ENCODE measurements at regions not wholly inside any gene's neighbourhood (a gene's known extent, or its start where the extent isn't known, plus 50 kb on each side); places are given as distances from the start of the nearest gene placed in this dataset.
A peak's percentile ranks its signal among the peaks of the same experiment; 100 is the strongest.

GRCh38 chr2:60370814-60371213, 182.6 kb downstream of the BCL11A start:
- Histone ChIP-seq H3K4me3 (no peak overlapping the region), H3K4me1 (no peaks in the 10 kb centered on the region), H3K36me3 (no peaks in the 10 kb centered on the region), H3K9me3 (no peaks in the 10 kb centered on the region), H3K27ac (no peak overlapping the region), H3K27me3 (no peaks in the 10 kb centered on the region)
- DNase-seq, result no peak
- no peak for TF ChIP-seq CTCF (IDR thresholded peaks at IDR 0.05)
- no peak for TF ChIP-seq POLR2AphosphoS5 (IDR thresholded peaks at IDR 0.05)
- no peak for TF ChIP-seq POLR2A (IDR thresholded peaks at IDR 0.05)
- no peak for TF ChIP-seq EP300 (IDR thresholded peaks at IDR 0.05; ENCODE audit: low read depth)
- in situ Hi-C loops (cut with MboI; ENCODE audit: low pct_ligation_motif_present in 1 of 4, low pct_unique_long_range_greater_than_20kb in 1 of 4, low sequenced_read_pairs in 3 of 4), result no loop called here
- WGBS, 2 donors (ENCODE audit: low coverage in 1 of 2), result 84% methylated on average over 4 of the region's 4 CpGs; no CpG with 5 or more reads in 1 of the 2 donors
- intact Hi-C loops (cut with DNase I; ENCODE audit: low total_unique reads), result no loop called here

GRCh38 chr2:60368456-60368855, 185.0 kb downstream of the BCL11A start:
- 80 to 100% methylated on average over 1 to 2 of the region's 2 CpGs for WGBS, 2 donors (ENCODE audit: low coverage in 1 of 2)
- intact Hi-C loops (cut with DNase I; ENCODE audit: low total_unique reads) (no loop called here), in situ Hi-C loops (cut with MboI; ENCODE audit: low pct_ligation_motif_present in 1 of 4, low pct_unique_long_range_greater_than_20kb in 1 of 4, low sequenced_read_pairs in 3 of 4) (no loop called here)
- no peaks in the 10 kb centered on the region for H3K36me3 ChIP-seq
- H3K9me3 ChIP-seq, result no peaks in the 10 kb centered on the region
- DNase-seq, result no peak
- no peaks in the 10 kb centered on the region for H3K4me1 ChIP-seq
- H3K27ac ChIP-seq, result no peak overlapping the region
- no peaks in the 10 kb centered on the region for H3K27me3 ChIP-seq
- H3K4me3 ChIP-seq, result no peak overlapping the region
- TF ChIP-seq POLR2A (IDR thresholded peaks at IDR 0.05), result no peak
- no peak for TF ChIP-seq CTCF (IDR thresholded peaks at IDR 0.05)
- TF ChIP-seq EP300 (IDR thresholded peaks at IDR 0.05; ENCODE audit: low read depth), result no peak

GRCh38 chr2:60366135-60366712, 187.2 kb downstream of the BCL11A start:
- 63 to 69% methylated on average over 2 to 4 of the region's 4 CpGs for WGBS, 2 donors (ENCODE audit: low coverage in 1 of 2)
- no peak overlapping the region for H3K4me3 ChIP-seq
- in situ Hi-C loops (cut with MboI; ENCODE audit: low pct_ligation_motif_present in 1 of 4, low pct_unique_long_range_greater_than_20kb in 1 of 4, low sequenced_read_pairs in 3 of 4) (no loop called here), intact Hi-C loops (cut with DNase I; ENCODE audit: low total_unique reads) (no loop called here)
- H3K27ac ChIP-seq, result no peak overlapping the region
- peak; percentile 25 for DNase-seq
- H3K4me1 ChIP-seq, result no peaks in the 10 kb centered on the region
- no peaks in the 10 kb centered on the region for H3K36me3 ChIP-seq
- no peaks in the 10 kb centered on the region for H3K27me3 ChIP-seq
- TF ChIP-seq POLR2A (IDR thresholded peaks at IDR 0.05) (no peak), POLR2AphosphoS5 (IDR thresholded peaks at IDR 0.05) (no peak), CTCF (IDR thresholded peaks at IDR 0.05) (no peak), EP300 (IDR thresholded peaks at IDR 0.05; ENCODE audit: low read depth) (no peak)
- no peaks in the 10 kb centered on the region for H3K9me3 ChIP-seq

- WGBS, 2 donors (ENCODE audit: low coverage in 1 of 2), result 60 to 87% methylated on average over 1 to 5 of the region's 5 CpGs
- TF ChIP-seq CTCF (IDR thresholded peaks at IDR 0.05), result no peak
- TF ChIP-seq POLR2AphosphoS5 (IDR thresholded peaks at IDR 0.05), result no peak
- no peak for TF ChIP-seq EP300 (IDR thresholded peaks at IDR 0.05; ENCODE audit: low read depth)
- TF ChIP-seq POLR2A (IDR thresholded peaks at IDR 0.05), result no peak
- DNase-seq, result no peak
- Histone ChIP-seq H3K4me3 (no peak overlapping the region), H3K36me3 (no peaks in the 10 kb centered on the region), H3K27ac (no peak overlapping the region), H3K9me3 (no peaks in the 10 kb centered on the region), H3K27me3 (no peaks in the 10 kb centered on the region), H3K4me1 (no peaks in the 10 kb centered on the region)
- intact Hi-C loops (cut with DNase I; ENCODE audit: low total_unique reads) (no loop called here), in situ Hi-C loops (cut with MboI; ENCODE audit: low pct_ligation_motif_present in 1 of 4, low pct_unique_long_range_greater_than_20kb in 1 of 4, low sequenced_read_pairs in 3 of 4) (no loop called here)
These were observed 187.9 kb downstream of the BCL11A start for GRCh38 chr2:60365556-60365955.

Data from transverse colon (tissue), 4 donors.